Kidney epithelial cell (primary cell): ENCODE measurements at regions not wholly inside any gene's neighbourhood (a gene's known extent, or its start where the extent isn't known, plus 50 kb on each side); places are given as distances from the start of the nearest gene placed in this dataset.
A peak's percentile ranks its signal among the peaks of the same experiment; 100 is the strongest.
"Not testable (repeated sequence)": the region's sequence is repeated elsewhere in the genome, so short reads cannot be mapped to it uniquely, and the experiment has no call there.

Experiments
- DNase-seq: peaks from one replicate; pipeline ENCODE4 v3.0.0-alpha.2; 2010; ENCODE audit warnings: low read depth
- H3K27me3 ChIP-seq: 2 replicates; pipeline ENCODE4 v1.6.0; 2011; ENCODE audit warnings: low read length; ENCODE audit not compliant: control insufficient read depth, insufficient read depth
- H3K36me3 ChIP-seq: 2 replicates; pipeline ENCODE4 v1.5.1; 2011; ENCODE audit warnings: low read length; ENCODE audit not compliant: control insufficient read depth, insufficient read depth
- H3K4me3 ChIP-seq: 2 replicates; pipeline ENCODE4 v1.5.1; 2011; ENCODE audit warnings: low read depth, mild to moderate bottlenecking, control low read depth, low read length

- not testable (repeated sequence) for H3K4me3 ChIP-seq, H3K27me3 ChIP-seq, DNase-seq
These were observed 150.6 kb upstream of the ANKRD20A1 start for GRCh38 chr9:67708109-67708508.

GRCh38 chr9:67711429-67711828, 147.3 kb upstream of the ANKRD20A1 start:
- not testable (repeated sequence) for H3K36me3 ChIP-seq, DNase-seq, H3K4me3 ChIP-seq, H3K27me3 ChIP-seq

More at GRCh38 chr9:67708109-67708508, 150.6 kb upstream of the ANKRD20A1 start:
- H3K36me3 ChIP-seq, result not testable (repeated sequence)

GRCh38 chr9:67711931-67712330, 146.8 kb upstream of the ANKRD20A1 start:
- H3K4me3 ChIP-seq, DNase-seq, H3K27me3 ChIP-seq, H3K36me3 ChIP-seq: not testable (repeated sequence)

GRCh38 chr9:67712956-67713355, 145.8 kb upstream of the ANKRD20A1 start:
- not testable (repeated sequence) for DNase-seq, H3K4me3 ChIP-seq, H3K36me3 ChIP-seq, H3K27me3 ChIP-seq

GRCh38 chr9:67717830-67718388, 140.8 kb upstream of the ANKRD20A1 start:
- DNase-seq, H3K36me3 ChIP-seq, H3K4me3 ChIP-seq, H3K27me3 ChIP-seq: not testable (repeated sequence)

GRCh38 chr9:67720491-67720890, 138.2 kb upstream of the ANKRD20A1 start:
- H3K27me3 ChIP-seq, H3K4me3 ChIP-seq, H3K36me3 ChIP-seq, DNase-seq: not testable (repeated sequence)

GRCh38 chr9:67722460-67723090, 136.2 kb upstream of the ANKRD20A1 start:
- not testable (repeated sequence) for DNase-seq, H3K36me3 ChIP-seq, H3K4me3 ChIP-seq, H3K27me3 ChIP-seq

- not testable (repeated sequence) for H3K36me3 ChIP-seq, DNase-seq, H3K27me3 ChIP-seq
- H3K4me3 ChIP-seq, result peak overlapping the region; percentile 34
These were observed 135.5 kb upstream of the ANKRD20A1 start for GRCh38 chr9:67723185-67723584.

- not testable (repeated sequence) for DNase-seq, H3K36me3 ChIP-seq, H3K4me3 ChIP-seq, H3K27me3 ChIP-seq
These were observed 133.8 kb upstream of the ANKRD20A1 start for GRCh38 chr9:67724885-67725284.

GRCh38 chr9:67726213-67726988, 132.3 kb upstream of the ANKRD20A1 start:
- DNase-seq, H3K36me3 ChIP-seq, H3K27me3 ChIP-seq: not testable (repeated sequence)
- H3K4me3 ChIP-seq, result peak overlapping the region; percentile 31

- not testable (repeated sequence) for H3K36me3 ChIP-seq, DNase-seq, H3K27me3 ChIP-seq, H3K4me3 ChIP-seq
These were observed 95.6 kb upstream of the ANKRD20A1 start for GRCh38 chr9:67763133-67763532.

GRCh38 chr9:67771807-67772206, 86.9 kb upstream of the ANKRD20A1 start:
- H3K36me3 ChIP-seq, DNase-seq, H3K27me3 ChIP-seq: not testable (repeated sequence)

GRCh38 chr9:67800170-67800569, 58.6 kb upstream of the ANKRD20A1 start:
- not testable (repeated sequence) for DNase-seq, H3K36me3 ChIP-seq, H3K27me3 ChIP-seq, H3K4me3 ChIP-seq

More at GRCh38 chr9:67771807-67772206, 86.9 kb upstream of the ANKRD20A1 start:
- H3K4me3 ChIP-seq, result not testable (repeated sequence)
